ENCODE measurements at regions not wholly inside any gene's neighbourhood (a gene's known extent, or its start where the extent isn't known, plus 50 kb on each side); places are given as distances from the start of the nearest gene placed in this dataset.

GRCh38 chr6:137724018-137724403, 143.0 kb upstream of the TNFAIP3 start:
- TF ChIP-seq EP300 (IDR thresholded peaks at IDR 0.05) (no peak), POLR2AphosphoS5 (IDR thresholded peaks at IDR 0.05) (peak in 1 of 3 donors; percentile 67)
- DNase-seq, result peak; percentile 38 to 42
- no peaks in the 10 kb centered on the region for H3K9me3 ChIP-seq
- H3K27me3 ChIP-seq, result no peaks in the 10 kb centered on the region
- 26 to 51% (median 29%) methylated on average over 3 of the region's 3 CpGs for WGBS, 5 donors
- H3K27ac ChIP-seq, result peak overlapping the region in 3 of 5 donors; percentile 3 to 60 (median 50)
- intact Hi-C loops (cut with DNase I; ENCODE audit: low total_unique reads), result no loop called here
- no peak overlapping the region for H3K4me3 ChIP-seq
- H3K36me3 ChIP-seq, result no peaks in the 10 kb centered on the region
- H3K4me1 ChIP-seq, result peaks cover 14 to 34% (median 18%) of the 10 kb centered on the region in 4 donors

- Histone ChIP-seq H3K27me3 (no peaks in the 10 kb centered on the region), H3K4me1 (peaks cover 14 to 35% (median 18%) of the 10 kb centered on the region in 4 donors), H3K36me3 (no peaks in the 10 kb centered on the region), H3K27ac (peak overlapping the region in 2 of 5 donors; percentile 50 to 60), H3K4me3 (no peak overlapping the region), H3K9me3 (no peaks in the 10 kb centered on the region)
- intact Hi-C loops (cut with DNase I; ENCODE audit: low total_unique reads), result no loop called here
- no peak for TF ChIP-seq POLR2A (IDR thresholded peaks at IDR 0.05)
- 90 to 95% (median 94%) methylated on average over 10 of the region's 10 CpGs for WGBS, 5 donors
- no peak for DNase-seq
These were observed 142.4 kb upstream of the TNFAIP3 start for GRCh38 chr6:137724495-137725211.

- H3K4me1 ChIP-seq, result peaks cover 14 to 35% (median 18%) of the 10 kb centered on the region in 4 donors
- H3K36me3 ChIP-seq, result no peaks in the 10 kb centered on the region
- TF ChIP-seq POLR2AphosphoS5 (IDR thresholded peaks at IDR 0.05) (no peak), POLR2A (IDR thresholded peaks at IDR 0.05) (no peak), CTCF (IDR thresholded peaks at IDR 0.05) (no peak), EP300 (IDR thresholded peaks at IDR 0.05) (no peak)
- no peaks in the 10 kb centered on the region for H3K9me3 ChIP-seq
- H3K27ac ChIP-seq, result no peak overlapping the region
- 94 to 99% (median 98%) methylated on average over 2 of the region's 2 CpGs for WGBS, 5 donors
- DNase-seq, result no peak
- intact Hi-C loops (cut with DNase I; ENCODE audit: low total_unique reads), result no loop called here
- H3K4me3 ChIP-seq, result no peak overlapping the region
- no peaks in the 10 kb centered on the region for H3K27me3 ChIP-seq
These were observed 141.1 kb upstream of the TNFAIP3 start for GRCh38 chr6:137725949-137726348.

- intact Hi-C loops (cut with DNase I; ENCODE audit: low total_unique reads), result no loop called here
- no peaks in the 10 kb centered on the region for H3K9me3 ChIP-seq
- H3K4me3 ChIP-seq, result no peak overlapping the region
- TF ChIP-seq EP300 (IDR thresholded peaks at IDR 0.05), result no peak
- no peak for TF ChIP-seq CTCF (IDR thresholded peaks at IDR 0.05)
- TF ChIP-seq POLR2A (IDR thresholded peaks at IDR 0.05), result no peak
- no peak for TF ChIP-seq POLR2AphosphoS5 (IDR thresholded peaks at IDR 0.05)
- no peak overlapping the region for H3K27ac ChIP-seq
- DNase-seq, result no peak
- 92 to 100% (median 92%) methylated on average over 1 of the region's 1 CpG for WGBS, 5 donors
- H3K4me1 ChIP-seq, result peaks cover 14 to 40% (median 19%) of the 10 kb centered on the region in 4 donors
- H3K36me3 ChIP-seq, result no peaks in the 10 kb centered on the region
- H3K27me3 ChIP-seq, result no peaks in the 10 kb centered on the region
These were observed 140.5 kb upstream of the TNFAIP3 start for GRCh38 chr6:137726582-137726981.

GRCh38 chr6:137727216-137727765, 139.8 kb upstream of the TNFAIP3 start:
- Histone ChIP-seq H3K4me3 (no peak overlapping the region), H3K27me3 (no peaks in the 10 kb centered on the region), H3K36me3 (no peaks in the 10 kb centered on the region), H3K4me1 (peaks cover 14 to 47% (median 24%) of the 10 kb centered on the region in 4 donors), H3K9me3 (no peaks in the 10 kb centered on the region), H3K27ac (no peak overlapping the region)
- no peak for TF ChIP-seq POLR2A (IDR thresholded peaks at IDR 0.05)
- TF ChIP-seq EP300 (IDR thresholded peaks at IDR 0.05), result no peak
- no peak for TF ChIP-seq CTCF (IDR thresholded peaks at IDR 0.05)
- TF ChIP-seq POLR2AphosphoS5 (IDR thresholded peaks at IDR 0.05), result no peak
- intact Hi-C loops (cut with DNase I; ENCODE audit: low total_unique reads), result no loop called here
- peak in 1 of 2 donors; percentile 39 for DNase-seq
- 72 to 89% (median 79%) methylated on average over 4 of the region's 4 CpGs for WGBS, 5 donors
